CD4-positive, alpha-beta T cell treated with Interleukin-21 for 1 hour (primary cell): ENCODE measurements at regions not wholly inside any gene's neighbourhood (a gene's known extent, or its start where the extent isn't known, plus 50 kb on each side); places are given as distances from the start of the nearest gene placed in this dataset.
"Not testable (repeated sequence)": the region's sequence is repeated elsewhere in the genome, so short reads cannot be mapped to it uniquely, and the experiment has no call there.

Experiments used
- DNase-seq: peaks from one replicate; pipeline ENCODE4 v3.0.0-alpha.2; 2020

GRCh38 chr1:93773049-93773838 lies 91.6 kb upstream of the BCAR3 start:
- DNase-seq = no peak

GRCh38 chr1:93771843-93772242 lies 90.2 kb upstream of the BCAR3 start:
- no peak for DNase-seq

GRCh38 chr1:93770640-93771039 lies 89.0 kb upstream of the BCAR3 start:
- DNase-seq = no peak

GRCh38 chr1:93769777-93770176 lies 88.1 kb upstream of the BCAR3 start:
- DNase-seq = no peak

- DNase-seq = no peak
Measured at GRCh38 chr1:93768380-93768863, 86.8 kb upstream of the BCAR3 start.

GRCh38 chr1:93766451-93766850 lies 84.8 kb upstream of the BCAR3 start:
- DNase-seq = no peak

GRCh38 chr1:93765099-93765498 lies 83.5 kb upstream of the BCAR3 start:
- DNase-seq = no peak

- DNase-seq = no peak
Measured at GRCh38 chr1:93764366-93764750, 82.7 kb upstream of the BCAR3 start.

GRCh38 chr1:93763704-93764365 lies 82.2 kb upstream of the BCAR3 start:
- DNase-seq = no peak

- peak; percentile 17 for DNase-seq
Measured at GRCh38 chr1:93758842-93759515, 77.3 kb upstream of the BCAR3 start.

- DNase-seq = no peak
Measured at GRCh38 chr1:93757256-93758036, 75.8 kb upstream of the BCAR3 start.

- DNase-seq = no peak
Measured at GRCh38 chr1:93756657-93757056, 75.0 kb upstream of the BCAR3 start.

- DNase-seq = not testable (repeated sequence)
Measured at GRCh38 chr1:93755251-93755715, 73.6 kb upstream of the BCAR3 start.

- no peak for DNase-seq
Measured at GRCh38 chr1:93753791-93754763, 72.4 kb upstream of the BCAR3 start.

GRCh38 chr1:93751377-93752250 lies 70.0 kb upstream of the BCAR3 start:
- DNase-seq = no peak

- peak; percentile 13 for DNase-seq
Measured at GRCh38 chr1:93750955-93751354, 69.3 kb upstream of the BCAR3 start.

- DNase-seq = no peak
Measured at GRCh38 chr1:93749894-93750301, 68.3 kb upstream of the BCAR3 start.

- no peak for DNase-seq
Measured at GRCh38 chr1:93749487-93749886, 67.8 kb upstream of the BCAR3 start.

- no peak for DNase-seq
Measured at GRCh38 chr1:93746021-93746812, 64.6 kb upstream of the BCAR3 start.
